Peyer's patch (tissue), 4 donors: ENCODE measurements at regions not wholly inside any gene's neighbourhood (a gene's known extent, or its start where the extent isn't known, plus 50 kb on each side); places are given as distances from the start of the nearest gene placed in this dataset.

Experiments used
- DNase-seq, 3 donors: peaks; one replicate each; pipeline ENCODE4 v3.0.0-alpha.2; 2017 to 2019
- H3K27ac ChIP-seq, 4 donors: fragments of 200-600 bp; sonication (generic); one replicate each; pipeline ENCODE4 v1.5.1; 2016 to 2019
- H3K27me3 ChIP-seq, 2 donors: fragments of 200-600 bp; sonication (generic); one replicate each; pipeline ENCODE4 v1.5.1; 2019
- H3K36me3 ChIP-seq, 3 donors: fragments of 200-600 bp; sonication (generic); one replicate each; pipeline ENCODE4 v1.5.1; 2016 to 2019
- H3K4me1 ChIP-seq, 4 donors: fragments of 200-600 bp; sonication (generic); one replicate each; pipeline ENCODE4 v1.5.1; 2016 to 2019
- H3K4me3 ChIP-seq, 4 donors: fragments of 200-600 bp; sonication (generic); 1 replicate in 3 of 4; 2 replicates in 1 of 4; pipeline ENCODE4 v1.5.1; 2016 to 2019; ENCODE audit warnings: mild to moderate bottlenecking in 1 of 4
- H3K9me3 ChIP-seq, 4 donors: fragments of 200-600 bp; sonication (generic); one replicate each; pipeline ENCODE4 v1.5.1; 2016 to 2019; ENCODE audit warnings: mild to moderate bottlenecking in 1 of 4
- POLR2A ChIP-seq, 2 donors: fragments of 450-650 bp; IDR thresholded peaks; one replicate each; pipeline ENCODE4 v1.5.1; 2017; ENCODE audit warnings: antibody characterized with exemption in 2 of 2, mild to moderate bottlenecking in 2 of 2, moderate library complexity in 2 of 2
- TF ChIP-seq, protein P1 (sequence below), 6 experiments: fragments of 450-650 bp in 4 of 6; fragments of 200-600 bp in 2 of 6; sonication (generic) in 1 of 6; IDR thresholded peaks; one replicate each; pipeline ENCODE4 v1.5.1; 2017 to 2019; ENCODE audit warnings: antibody characterized with exemption in 6 of 6, mild to moderate bottlenecking in 3 of 6, moderate library complexity in 1 of 6

DNA sequence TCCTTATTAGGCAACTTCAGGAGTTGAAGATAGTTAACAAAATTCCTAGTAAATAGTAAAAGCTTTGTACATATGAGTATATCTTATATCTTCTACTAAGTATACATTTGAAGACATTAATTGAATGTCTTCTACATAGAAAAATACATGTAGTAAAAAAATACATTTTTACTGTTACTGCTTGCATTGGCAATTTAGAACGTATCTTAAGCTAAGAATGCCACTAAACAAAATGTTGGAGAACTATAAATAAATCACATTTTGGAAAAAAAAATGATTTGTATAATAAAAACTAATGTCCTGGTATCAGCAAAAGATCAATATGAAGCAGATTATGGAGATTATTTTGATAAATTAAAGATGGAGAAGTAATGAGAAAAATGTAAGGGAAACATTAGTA lies 434.2 kb upstream of the SLC8A1 start:
- Histone ChIP-seq H3K27ac (no peak overlapping the region), H3K4me3 (no peak overlapping the region), H3K27me3 (no peaks in the 10 kb centered on the region), H3K9me3 (no peaks in the 10 kb centered on the region), H3K36me3 (no peaks in the 10 kb centered on the region), H3K4me1 (no peaks in the 10 kb centered on the region)
- DNase-seq, result no peak
- TF ChIP-seq, protein P1, sequence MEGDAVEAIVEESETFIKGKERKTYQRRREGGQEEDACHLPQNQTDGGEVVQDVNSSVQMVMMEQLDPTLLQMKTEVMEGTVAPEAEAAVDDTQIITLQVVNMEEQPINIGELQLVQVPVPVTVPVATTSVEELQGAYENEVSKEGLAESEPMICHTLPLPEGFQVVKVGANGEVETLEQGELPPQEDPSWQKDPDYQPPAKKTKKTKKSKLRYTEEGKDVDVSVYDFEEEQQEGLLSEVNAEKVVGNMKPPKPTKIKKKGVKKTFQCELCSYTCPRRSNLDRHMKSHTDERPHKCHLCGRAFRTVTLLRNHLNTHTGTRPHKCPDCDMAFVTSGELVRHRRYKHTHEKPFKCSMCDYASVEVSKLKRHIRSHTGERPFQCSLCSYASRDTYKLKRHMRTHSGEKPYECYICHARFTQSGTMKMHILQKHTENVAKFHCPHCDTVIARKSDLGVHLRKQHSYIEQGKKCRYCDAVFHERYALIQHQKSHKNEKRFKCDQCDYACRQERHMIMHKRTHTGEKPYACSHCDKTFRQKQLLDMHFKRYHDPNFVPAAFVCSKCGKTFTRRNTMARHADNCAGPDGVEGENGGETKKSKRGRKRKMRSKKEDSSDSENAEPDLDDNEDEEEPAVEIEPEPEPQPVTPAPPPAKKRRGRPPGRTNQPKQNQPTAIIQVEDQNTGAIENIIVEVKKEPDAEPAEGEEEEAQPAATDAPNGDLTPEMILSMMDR (IDR thresholded peaks at IDR 0.05), result no peak
- no peak for TF ChIP-seq POLR2A (IDR thresholded peaks at IDR 0.05)

DNA sequence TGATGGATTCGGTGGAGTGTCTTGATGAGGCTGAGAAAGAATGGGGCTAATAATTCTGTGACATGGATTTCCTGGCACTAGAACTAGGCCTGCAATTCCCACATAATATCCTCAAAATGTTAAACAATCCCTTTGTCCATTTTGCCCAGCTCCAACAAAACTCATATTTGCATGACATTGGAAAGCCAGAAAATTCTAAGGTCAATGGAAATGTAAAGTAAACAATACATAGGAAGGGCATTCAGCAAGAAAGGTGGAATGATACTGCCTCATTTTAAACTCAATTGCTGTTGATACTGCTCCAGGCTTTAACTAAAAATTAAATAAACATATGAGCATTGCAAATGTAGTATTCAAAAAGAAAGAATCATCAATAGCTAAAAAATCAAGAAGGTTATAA lies 434.8 kb upstream of the SLC8A1 start:
- no peak overlapping the region for H3K4me3 ChIP-seq
- H3K27ac ChIP-seq, result no peak overlapping the region
- H3K36me3 ChIP-seq, result no peaks in the 10 kb centered on the region
- no peaks in the 10 kb centered on the region for H3K9me3 ChIP-seq
- no peak for DNase-seq
- TF ChIP-seq, protein P1 (IDR thresholded peaks at IDR 0.05), result no peak
- no peak for TF ChIP-seq POLR2A (IDR thresholded peaks at IDR 0.05)
- no peaks in the 10 kb centered on the region for H3K27me3 ChIP-seq
- no peaks in the 10 kb centered on the region for H3K4me1 ChIP-seq

DNA sequence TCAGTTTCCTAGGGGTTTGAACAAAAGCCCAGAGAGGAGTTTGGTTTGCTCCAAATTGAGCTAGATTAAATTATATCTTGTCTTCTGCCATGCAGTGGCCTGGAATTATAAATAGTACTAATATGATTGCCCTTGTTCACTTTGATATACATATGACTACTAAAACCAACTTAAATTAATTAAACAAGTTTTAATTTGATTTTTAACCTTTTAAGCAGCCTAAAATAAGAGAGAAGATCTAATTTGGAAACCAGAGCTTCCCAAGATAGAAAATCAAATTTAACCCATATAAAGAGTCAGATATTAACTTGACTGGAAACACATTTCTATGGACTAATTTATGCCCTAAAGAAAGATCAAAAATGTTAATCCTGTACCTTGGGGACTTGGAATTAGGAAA lies 444.5 kb upstream of the SLC8A1 start:
- H3K36me3 ChIP-seq, result no peaks in the 10 kb centered on the region
- H3K4me1 ChIP-seq, result no peaks in the 10 kb centered on the region
- no peak overlapping the region for H3K27ac ChIP-seq
- DNase-seq, result no peak
- no peaks in the 10 kb centered on the region for H3K9me3 ChIP-seq
- TF ChIP-seq, protein P1 (IDR thresholded peaks at IDR 0.05), result no peak
- TF ChIP-seq POLR2A (IDR thresholded peaks at IDR 0.05), result no peak
- H3K4me3 ChIP-seq, result no peak overlapping the region
- no peaks in the 10 kb centered on the region for H3K27me3 ChIP-seq

DNA sequence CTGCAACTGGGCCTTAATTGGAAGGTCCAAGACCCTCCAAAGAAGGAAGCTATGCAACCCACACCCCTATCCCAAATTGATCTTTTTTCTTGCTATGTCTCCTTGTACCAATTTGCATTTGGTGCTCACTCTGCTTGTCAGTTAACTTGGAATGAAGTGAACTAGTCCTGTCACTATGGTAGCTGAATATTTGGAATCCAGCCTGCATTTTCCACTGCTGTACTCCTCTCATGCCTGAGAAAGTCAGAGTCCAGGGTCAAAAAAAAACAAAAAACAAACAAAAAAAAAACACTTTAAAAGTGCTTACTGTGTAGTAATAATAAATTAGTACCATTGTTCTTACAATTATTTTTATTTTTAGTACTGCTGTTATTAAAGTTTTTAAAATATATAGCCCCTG lies 462.8 kb upstream of the SLC8A1 start:
- TF ChIP-seq POLR2A (IDR thresholded peaks at IDR 0.05), result no peak
- DNase-seq, result no peak
- Histone ChIP-seq H3K9me3 (no peaks in the 10 kb centered on the region), H3K4me3 (no peak overlapping the region), H3K4me1 (no peaks in the 10 kb centered on the region), H3K36me3 (no peaks in the 10 kb centered on the region), H3K27ac (no peak overlapping the region), H3K27me3 (no peaks in the 10 kb centered on the region)

DNA sequence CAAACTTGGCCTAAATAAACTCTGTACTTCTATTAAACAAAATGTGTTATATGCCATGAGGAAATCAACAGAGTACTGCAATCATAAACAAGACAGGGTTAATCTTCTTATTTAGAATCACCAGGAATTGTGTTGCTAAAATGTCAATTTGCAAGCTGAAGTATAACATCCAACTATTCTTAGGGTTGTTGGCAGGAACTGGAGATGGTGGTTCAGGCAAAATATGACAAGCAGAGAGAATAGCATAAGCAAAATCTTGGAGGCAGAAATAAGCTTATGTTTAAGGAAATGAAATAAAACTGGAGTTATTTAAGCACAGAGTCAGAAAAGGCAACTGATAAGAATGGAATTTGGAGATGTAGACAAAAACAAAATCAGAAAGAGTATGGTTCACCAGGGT lies 463.8 kb upstream of the SLC8A1 start:
- DNase-seq, result no peak
- no peak overlapping the region for H3K4me3 ChIP-seq
- H3K36me3 ChIP-seq, result no peaks in the 10 kb centered on the region
- H3K27ac ChIP-seq, result no peak overlapping the region
- no peak for TF ChIP-seq POLR2A (IDR thresholded peaks at IDR 0.05)
- TF ChIP-seq, protein P1 (IDR thresholded peaks at IDR 0.05), result no peak
- no peaks in the 10 kb centered on the region for H3K27me3 ChIP-seq
- no peaks in the 10 kb centered on the region for H3K9me3 ChIP-seq
- no peaks in the 10 kb centered on the region for H3K4me1 ChIP-seq

DNA sequence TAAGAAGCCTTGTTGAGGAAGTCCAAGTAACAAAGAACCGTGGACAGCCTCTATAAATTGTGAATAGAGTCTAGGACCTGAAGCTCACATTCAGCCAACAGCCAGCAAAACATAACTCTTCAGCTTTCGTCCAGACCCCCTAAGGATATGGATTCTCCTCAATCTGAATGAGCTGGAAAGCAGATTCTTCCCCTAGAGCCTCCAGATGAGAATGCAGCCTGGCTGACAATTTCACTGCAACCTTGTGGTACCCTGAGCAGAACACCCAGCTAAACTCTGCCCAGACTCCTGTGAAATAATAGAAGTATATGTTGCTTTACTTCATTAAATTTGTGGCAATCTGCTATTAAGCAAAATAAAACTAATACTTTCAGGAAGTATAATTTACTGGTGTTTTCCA lies 483.5 kb upstream of the SLC8A1 start:
- no peaks in the 10 kb centered on the region for H3K9me3 ChIP-seq
- no peaks in the 10 kb centered on the region for H3K27me3 ChIP-seq
- no peak overlapping the region for H3K4me3 ChIP-seq
- no peaks in the 10 kb centered on the region for H3K4me1 ChIP-seq
- no peak overlapping the region for H3K27ac ChIP-seq
- no peak for DNase-seq
- H3K36me3 ChIP-seq, result no peaks in the 10 kb centered on the region
- no peak for TF ChIP-seq POLR2A (IDR thresholded peaks at IDR 0.05)
- TF ChIP-seq, protein P1 (IDR thresholded peaks at IDR 0.05), result no peak
